GM19452 (cell line): ENCODE measurements at regions not wholly inside any gene's neighbourhood (a gene's known extent, or its start where the extent isn't known, plus 50 kb on each side); places are given as distances from the start of the nearest gene placed in this dataset.

ENCODE experiments used
- ATAC-seq: cut with Tn5 transposase; IDR thresholded peaks from one replicate; pipeline ENCODE4 v1.9.1; 2021; ENCODE audit not compliant: unreplicated experiment

DNA sequence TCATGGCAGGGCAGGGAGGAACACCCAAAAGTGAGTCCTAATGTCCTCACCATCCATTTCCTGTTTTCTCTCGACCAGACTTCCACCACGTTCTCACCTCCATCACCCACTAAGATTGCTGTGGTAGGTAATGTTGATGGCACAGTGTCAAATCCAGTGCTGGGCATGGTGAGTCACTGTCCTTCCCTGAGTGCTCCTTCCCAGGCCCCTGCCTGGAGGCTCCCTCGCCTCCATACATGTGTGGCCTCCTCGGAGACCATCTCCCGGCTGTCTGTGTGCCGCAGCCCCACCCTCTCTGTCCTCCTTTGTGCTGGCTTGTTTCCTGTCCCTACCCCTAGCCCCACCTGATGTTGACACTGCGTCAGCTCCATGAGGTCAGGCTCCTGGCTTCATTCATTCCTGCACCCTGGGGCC is 177.5 kb downstream of the SYK start:
- ATAC-seq = no peak

DNA sequence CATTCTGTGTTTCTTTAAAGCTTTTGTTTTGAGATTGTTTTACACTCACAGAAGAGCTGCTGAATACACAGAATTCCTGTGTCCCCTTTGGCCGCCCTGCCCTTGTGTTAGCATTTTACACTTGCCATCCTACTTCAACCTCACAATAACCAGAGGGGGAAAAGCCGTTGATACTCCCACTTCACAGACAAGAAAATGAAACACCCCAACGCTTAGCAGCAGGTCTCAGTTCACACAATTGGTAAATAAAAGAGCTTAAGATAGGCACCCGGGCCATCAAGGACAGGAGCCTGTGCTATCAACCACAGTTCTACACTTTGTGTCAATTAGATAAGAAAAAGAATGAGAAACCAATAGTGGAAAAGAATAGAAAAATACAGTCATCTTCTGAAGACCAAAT is 178.0 kb downstream of the SYK start:
- no peak for ATAC-seq

DNA sequence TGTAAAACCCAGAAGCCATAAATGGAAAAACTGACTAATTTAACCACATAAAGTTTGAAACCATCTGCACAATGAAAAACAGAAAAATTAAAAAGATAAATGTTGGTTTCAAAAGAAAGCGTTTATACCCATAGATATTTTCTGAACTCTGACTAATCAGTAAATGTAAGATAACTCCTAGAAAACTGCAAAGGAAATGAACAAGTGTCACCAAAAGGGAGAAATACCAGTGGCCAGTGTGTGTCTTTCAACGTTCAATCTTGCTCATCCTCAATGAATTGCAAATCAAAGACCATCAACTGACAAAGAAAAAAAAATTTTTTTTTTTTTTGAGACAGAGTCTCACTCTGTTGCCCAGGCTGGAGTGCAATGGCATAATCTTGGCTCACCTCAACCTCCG is 180.1 kb downstream of the SYK start:
- ATAC-seq = no peak

DNA sequence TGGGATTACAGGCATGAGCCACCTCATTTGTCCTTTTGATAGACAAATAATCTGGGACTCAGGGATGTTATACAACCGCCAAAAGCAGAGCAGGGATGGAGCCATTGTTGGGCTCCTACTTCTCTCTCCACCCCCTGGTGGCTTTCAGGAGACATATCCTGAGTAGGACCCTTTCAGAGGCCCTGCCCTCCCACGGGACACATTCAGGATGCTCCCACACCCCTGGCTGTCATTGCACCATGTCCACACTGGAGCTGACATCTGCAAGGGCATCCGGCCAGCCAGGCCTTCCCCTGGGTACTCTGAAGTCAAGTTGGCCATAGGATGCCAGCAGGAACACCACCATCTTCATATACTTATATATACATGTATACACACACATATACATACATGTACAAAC is 181.8 kb downstream of the SYK start:
- no peak for ATAC-seq

DNA sequence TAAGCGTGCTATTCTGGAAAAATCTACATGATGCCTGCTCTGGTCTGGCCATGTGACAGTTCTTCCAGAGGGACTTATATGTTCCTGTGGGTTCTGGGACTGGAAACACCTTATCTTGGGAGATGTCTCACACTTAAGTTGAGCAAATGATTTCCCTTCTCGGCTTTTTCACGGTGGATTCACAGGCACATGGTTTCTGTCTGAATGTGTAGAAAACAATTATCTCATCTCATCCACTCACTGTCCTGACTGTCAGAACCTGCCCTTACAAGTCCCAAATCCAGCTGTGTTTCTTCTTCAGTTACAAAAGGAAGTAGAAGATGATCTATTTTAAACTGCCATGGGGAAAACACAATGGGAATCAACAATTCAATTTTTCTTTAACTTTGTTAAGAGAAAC is 184.0 kb downstream of the SYK start:
- ATAC-seq = no peak

DNA sequence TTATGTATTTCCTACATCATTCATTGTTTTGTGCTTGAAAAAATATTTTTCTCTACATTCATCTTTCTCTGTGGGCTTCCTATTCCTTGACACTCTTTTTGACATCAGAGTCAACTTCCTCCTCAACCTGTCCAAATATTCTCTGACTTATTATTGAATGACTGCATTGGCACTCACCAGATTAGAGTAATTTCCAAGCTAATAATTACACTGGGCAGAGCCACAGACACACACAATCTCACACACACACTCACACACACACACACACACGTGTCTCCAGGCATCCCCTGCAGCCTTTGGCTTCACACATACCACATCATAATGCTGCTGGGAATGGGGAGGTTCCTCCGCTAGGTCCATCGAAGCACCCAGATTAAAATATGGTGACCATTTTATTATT is 184.5 kb downstream of the SYK start:
- no peak for ATAC-seq

DNA sequence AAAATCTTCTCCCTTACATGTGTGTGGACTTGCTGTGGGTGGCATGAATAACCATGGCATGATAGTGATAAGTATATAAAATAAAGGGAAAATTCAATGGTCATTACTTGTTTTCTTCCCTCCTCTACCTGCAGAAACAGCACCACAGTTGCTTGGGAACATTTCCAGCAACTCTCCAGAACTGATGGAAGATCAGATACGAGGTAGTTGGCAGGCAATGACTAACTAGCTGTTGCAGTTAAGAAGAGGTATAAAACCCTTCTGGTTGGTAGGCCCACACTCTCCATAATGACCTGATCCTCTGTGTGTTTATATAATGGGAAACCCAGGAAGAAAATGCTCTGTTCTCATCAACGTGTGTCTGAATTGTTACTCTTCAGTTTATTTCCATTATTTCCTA is 185.9 kb downstream of the SYK start:
- no peak for ATAC-seq

DNA sequence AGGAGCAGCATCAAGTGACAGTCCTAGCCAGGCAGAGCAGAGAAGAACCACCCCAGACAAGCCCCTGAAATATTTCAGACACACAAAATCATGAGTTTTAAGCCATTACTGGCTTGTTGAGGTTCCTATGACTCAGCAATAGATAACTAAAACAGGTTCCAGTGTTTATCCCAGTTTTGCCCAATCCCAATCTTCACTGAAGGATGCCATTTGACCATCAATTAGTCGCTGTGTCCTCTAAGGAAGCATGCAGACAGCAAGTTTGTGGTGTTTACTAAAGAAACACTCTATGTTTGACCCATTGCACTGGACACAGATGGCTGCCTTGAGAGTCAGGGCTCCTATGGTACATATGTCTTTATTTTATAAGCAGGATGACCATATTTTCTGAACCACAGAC is 186.7 kb downstream of the SYK start:
- ATAC-seq = no peak

DNA sequence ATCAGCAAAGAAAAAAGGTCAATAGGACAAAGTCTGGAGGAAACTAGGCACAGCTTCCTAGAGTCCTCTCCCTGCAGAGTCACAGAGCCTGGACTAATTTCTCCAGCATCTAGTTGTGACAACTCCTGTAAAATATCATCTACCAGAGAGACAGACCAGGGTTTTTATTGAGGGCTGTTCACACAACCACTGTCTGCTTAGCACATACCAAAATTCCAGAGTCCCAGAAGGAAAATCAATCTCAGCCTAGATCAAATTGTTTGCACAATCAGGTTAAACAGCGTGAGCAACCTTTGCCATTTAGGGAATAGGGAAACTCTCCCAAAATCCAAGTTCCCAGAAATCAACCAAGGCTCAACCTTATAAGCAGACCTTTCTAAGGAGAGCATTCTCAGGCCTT is 190.3 kb downstream of the SYK start:
- no peak for ATAC-seq

DNA sequence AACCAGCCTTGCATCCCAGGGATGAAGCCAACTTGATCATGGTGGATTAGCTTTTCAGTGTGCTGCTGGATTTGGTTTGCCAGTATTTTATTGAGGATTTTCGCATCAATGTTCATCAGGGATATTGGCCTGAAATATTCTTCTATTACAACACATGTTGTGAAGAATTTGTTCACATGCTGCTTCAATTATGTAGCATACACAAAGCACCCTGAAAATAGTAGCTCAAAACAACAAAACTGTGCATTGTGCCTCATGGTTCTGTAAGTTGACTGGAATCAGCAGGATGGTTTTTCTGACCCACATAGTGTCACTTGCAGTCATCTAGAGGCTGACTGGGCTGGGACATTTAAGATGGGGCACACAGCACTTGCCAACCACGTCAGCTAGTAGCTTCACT is 193.9 kb downstream of the SYK start:
- ATAC-seq = no peak

DNA sequence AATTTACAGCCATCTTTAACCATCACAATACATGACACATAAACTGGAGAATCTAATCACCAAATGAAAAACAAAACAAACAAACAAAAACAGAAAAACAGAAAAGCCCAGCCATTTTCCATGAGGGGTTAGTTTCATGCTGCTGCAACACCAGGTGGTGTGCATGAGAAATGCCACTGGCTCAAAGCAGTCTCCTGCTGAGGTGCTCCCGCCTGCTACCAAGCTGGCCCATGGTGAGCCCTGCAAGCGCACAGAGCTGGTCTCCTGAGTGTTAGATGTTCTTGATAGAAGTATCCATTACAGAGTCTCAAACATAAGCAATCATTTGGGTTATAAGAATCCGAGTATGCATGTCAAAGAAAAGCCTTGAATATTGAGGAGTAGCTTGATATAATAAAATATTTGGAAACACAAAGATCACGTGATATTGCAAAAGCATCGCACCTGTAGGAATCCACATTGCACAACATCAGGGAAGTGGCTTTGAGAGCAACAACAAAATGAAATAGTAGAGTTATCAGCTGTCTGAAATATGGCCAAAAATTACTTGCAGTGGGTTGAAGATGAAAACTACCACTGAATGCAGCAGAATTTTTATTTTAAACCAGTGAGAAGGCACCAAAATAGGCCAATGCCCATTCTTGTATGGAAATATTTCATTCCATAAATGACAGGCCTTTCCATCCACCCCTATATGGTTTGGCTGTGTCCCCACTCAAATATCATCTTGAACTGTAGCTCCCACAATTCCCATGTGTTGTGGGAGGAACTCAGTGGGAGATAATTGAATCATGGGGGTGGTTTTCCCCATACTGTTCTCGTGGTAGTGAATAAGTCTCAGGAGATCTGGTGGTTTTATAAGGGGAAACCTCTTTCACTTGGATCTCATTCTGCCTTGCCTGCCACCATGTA is 194.8 kb downstream of the SYK start:
- no peak for ATAC-seq

DNA sequence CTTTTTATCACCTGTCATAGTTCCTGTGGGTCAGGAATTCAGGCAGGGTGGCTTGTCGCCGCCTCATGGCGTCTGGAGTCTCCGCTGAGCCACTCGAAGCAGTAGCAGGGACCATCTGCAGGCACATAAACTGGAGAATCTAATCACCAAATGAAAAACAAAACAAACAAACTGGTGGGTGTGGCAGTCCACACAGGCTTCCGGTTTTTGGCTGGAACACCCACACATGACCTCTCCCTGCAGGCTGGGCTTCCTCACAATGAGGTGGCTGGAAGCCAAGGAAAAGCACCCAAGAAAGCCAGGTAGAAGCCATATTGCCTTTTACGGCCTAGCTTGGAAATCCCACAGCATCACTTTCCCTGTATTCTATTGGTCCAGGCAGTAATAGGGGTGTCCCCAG is 197.0 kb downstream of the SYK start:
- ATAC-seq = no peak

DNA sequence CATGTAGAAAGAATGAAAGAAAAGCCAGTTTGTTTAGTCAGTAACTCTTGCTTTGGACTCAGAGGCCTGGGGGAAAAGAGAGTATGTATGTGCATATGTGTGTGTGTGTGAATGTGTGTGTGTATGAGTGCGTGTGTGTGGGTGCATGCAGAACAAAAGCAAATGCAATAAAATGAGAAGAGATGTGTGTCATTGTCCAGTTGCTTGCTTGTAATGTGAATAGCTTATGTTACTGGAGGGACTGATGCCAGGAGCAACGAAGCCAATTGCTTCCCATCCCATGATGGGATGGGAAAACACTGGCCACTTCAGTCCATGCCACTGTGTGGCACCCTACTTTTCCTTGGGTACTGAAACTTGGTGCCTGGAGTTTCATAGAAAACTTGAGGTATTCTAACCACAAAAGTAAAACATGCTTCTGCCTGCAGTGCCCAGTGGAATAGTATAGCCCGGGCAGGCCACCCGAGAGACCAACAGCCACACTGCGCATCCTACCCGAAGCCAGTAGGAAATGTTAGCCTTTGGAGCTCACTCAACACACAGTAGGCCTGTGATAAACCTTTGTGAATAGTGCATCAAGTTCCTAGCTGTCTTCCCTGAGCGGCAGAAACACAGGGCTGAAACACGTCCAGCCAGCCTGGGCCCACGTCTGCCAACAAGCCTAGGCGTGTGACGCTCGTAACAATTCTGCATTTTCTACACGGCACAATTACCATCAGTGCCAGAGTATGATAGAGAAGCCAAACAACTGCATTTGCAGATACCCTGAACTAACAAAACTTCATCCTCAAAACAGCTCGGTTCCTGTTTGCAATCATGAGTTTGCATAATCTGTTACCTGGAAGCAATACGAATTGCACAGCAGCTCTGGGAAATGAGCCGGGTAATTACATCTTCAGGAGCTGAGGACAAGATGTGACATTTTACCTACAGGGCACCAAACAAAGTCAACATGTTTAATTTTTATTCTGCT is 198.1 kb downstream of the SYK start:
- ATAC-seq = no peak

DNA sequence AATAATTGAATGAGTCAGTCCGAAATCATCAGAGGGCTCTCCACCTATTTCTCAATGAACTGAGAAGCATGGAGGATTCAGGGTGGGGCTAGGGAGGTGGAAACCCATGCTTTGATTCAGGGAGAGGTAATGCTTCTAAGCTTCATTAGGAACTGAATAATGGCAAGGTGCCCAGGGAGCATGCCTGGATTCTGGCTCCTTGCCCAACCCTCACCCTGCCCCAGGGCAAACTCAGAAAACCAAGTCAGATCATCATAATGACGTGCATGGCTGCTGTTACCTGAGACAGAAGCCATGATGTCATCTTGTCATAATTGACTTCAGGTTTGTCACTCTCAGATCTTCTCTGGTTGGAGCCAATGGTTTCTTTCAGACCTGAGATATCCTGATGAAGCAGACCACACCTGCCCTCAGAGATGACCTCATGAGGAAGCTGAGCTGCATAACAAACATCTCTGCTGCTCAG is 199.6 kb downstream of the SYK start:
- ATAC-seq = no peak

DNA sequence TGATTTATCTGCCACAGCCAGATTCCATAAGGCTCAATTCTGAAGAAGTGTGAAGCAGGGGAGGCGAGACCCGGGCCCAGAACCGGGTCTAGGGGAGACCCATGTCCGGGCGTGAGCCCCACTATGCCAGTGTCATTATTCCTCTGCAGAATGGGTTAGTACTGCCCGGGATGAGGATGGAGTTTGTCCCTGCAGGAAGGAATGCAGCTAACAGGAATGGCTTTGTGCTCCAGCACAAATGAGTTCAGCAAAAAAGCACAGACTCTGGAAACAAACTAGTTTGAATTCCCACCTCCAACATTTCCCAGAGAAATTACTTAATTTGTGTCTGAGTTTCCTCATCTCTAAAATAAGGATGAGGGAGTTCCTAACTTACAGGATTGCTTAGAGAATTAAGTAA is 202.9 kb downstream of the SYK start:
- no peak for ATAC-seq

DNA sequence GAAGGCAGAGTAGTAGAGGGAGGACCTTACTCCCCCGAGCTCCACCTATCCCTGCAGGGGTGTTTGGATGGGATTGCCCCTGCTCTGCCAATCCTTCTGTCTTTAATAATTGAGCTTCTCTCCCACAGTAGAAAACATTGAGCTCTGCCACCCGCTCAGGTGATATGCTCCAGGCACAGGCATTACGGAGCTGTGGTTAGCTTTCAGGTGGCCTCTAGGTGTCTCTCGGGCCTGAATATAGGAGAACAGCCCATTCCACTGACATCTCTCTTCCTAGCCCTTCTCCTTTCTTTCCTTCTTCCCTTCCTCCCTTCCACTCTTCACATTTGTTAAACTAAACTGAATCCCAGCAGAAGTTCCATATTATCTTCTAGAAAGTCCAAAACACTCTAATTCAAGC is 203.4 kb downstream of the SYK start:
- no peak for ATAC-seq

DNA sequence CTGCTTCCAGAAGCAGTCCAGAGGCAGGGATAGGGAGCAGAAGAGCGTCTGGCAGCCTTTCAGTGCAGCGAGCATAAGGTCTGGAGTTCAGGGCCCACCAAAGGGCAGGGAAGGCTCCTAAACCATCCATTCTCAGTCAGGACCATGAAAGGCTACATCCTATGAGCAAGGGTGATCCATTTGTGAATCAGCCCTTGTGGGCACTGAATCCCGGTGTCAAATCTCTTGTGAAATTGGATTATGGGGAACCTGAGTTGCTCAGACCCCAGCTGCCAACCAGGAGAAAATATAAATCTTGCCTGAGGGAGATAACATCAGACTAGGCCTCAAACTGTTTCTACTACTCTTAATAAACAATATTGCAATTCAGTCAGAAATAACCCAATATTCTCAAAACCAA is 204.4 kb downstream of the SYK start:
- ATAC-seq = no peak

DNA sequence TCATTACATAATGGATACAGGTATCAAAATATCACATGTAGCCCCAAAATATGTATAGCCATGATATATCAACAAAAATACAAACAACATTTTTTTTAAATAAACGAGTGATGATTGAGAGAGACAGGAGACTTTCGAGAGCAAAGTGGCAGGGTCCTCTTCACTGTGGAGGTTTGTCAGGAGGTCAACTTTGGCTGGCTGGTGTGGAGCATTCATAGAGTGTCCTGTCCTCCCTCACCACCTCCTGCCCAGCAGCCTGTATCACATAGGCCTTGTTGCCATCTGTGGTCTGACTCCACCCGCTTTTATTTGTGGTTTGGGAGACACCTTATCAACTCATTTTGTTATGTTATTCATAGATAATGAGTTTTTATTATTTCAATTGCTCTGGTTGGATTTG is 206.9 kb downstream of the SYK start:
- ATAC-seq = no peak

DNA sequence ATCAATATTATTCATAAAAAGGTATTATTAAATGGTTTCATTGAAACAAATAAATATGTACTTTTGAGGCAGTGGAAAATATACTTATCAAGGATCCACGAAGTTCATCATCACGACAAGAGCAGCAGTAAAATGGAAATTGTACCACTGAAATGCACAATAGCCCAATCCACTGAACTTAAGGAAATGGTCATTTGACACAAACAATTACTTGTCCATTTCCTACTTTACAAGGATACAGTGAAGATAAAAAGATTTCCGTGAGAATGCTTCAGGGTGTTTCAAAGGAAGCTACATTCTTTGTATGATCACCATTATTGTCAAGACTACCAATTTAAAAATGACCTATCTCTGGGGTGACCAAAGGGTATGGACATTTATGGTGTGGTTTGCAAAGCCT is 210.3 kb downstream of the SYK start:
- no peak for ATAC-seq

DNA sequence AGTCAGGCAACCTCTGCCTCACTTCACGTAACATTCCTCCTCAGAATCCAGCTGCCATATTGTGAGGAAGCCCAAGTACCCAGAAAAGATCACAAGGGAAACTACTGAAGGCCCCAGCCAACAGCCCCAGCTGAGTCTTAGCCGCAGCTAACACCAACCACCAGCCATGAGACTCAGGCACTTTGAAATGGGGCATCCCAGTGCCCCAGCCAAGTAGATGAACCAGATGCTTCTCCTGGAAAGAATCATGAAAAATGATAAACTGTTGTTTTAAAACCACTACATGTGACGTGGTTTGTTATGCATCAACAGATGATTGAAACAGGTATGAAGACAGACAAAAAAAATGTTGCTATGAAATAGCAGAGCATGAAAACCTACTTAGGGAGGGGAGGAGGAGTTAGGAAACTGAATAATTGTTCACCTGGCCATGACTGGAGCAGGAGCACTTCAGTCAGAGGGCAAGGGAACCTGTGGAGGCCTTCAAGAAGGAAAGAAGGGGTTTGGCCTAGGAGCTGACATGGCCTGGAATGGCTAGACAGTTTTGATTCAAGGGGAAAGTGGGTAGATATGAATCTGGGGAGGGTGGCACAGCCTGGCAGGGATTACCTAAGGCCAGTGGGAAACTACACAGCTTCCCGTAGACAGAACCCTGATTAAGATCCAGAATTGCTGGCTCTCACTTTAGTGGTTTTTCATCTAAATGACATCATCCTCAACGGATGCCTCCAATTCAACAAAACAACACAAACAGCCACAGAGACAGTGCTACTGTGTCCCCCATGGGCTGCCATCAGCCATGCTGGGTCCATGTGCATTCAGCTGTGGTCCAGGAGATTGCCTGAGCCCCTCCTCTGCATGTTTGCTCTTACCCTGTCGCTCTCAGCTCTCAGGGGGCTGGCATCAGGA is 211.6 kb downstream of the SYK start:
- ATAC-seq = no peak

DNA sequence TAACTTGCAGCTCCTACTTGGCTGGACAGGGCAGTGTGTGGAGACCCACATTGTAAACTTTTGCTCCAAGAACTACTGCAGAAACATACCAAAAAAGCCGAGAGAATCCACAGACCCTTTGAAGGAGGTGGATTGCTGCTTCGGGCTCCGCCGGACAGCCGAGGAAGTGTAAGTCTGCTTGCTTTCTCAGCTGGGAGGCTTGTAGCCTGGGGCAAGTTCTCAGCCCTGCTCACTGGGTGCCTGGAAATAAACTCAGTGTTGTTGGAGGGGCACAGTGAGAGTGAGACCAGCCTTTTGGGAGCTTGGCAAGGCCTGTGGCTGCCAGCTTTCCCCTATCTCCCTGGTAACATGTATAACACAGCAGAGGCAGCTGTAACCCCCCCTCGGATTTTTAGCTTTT is 215.6 kb downstream of the SYK start:
- ATAC-seq = no peak
